Sigmoid colon (tissue), 3 donors: ENCODE measurements at regions not wholly inside any gene's neighbourhood (a gene's known extent, or its start where the extent isn't known, plus 50 kb on each side); places are given as distances from the start of the nearest gene placed in this dataset.

Experiments
- CTCF ChIP-seq, 4 experiments: fragments of 450-650 bp in 3 of 4; fragments of 200-600 bp in 1 of 4; IDR thresholded peaks; one replicate each; pipeline ENCODE4 v1.5.1; 2016 to 2019; ENCODE audit warnings: antibody characterized with exemption in 4 of 4, mild to moderate bottlenecking in 3 of 4, moderate library complexity in 2 of 4
- POLR2A ChIP-seq, 2 donors: fragments of 450-650 bp; IDR thresholded peaks; one replicate each; pipeline ENCODE4 v1.6.1; 2016; ENCODE audit warnings: antibody characterized with exemption in 2 of 2, mild to moderate bottlenecking in 2 of 2, moderate library complexity in 2 of 2

- no peak for TF ChIP-seq CTCF (IDR thresholded peaks at IDR 0.05)
- TF ChIP-seq POLR2A (IDR thresholded peaks at IDR 0.05): no peak
Observed at GRCh38 chr6:1028723-1029122, 283.2 kb upstream of the FOXQ1 start.
